Spleen (tissue), 11 donors: ENCODE measurements at regions not wholly inside any gene's neighbourhood (a gene's known extent, or its start where the extent isn't known, plus 50 kb on each side); places are given as distances from the start of the nearest gene placed in this dataset.

Experiments
- DNase-seq: peaks from one replicate; pipeline ENCODE4 v3.0.0-alpha.2; 2020
- H3K27ac ChIP-seq, 8 donors: fragments of 200-600 bp; sonication (generic) in 7 of 8; 1 replicate in 4 of 8; 2 replicates in 4 of 8; pipeline versions ENCODE4 v1.5.0 to v1.8.0; 2016 to 2021; ENCODE audit warnings: inconsistent platforms in 4 of 8, mild to moderate bottlenecking in 4 of 8, moderate library complexity in 1 of 8
- H3K27me3 ChIP-seq, 7 donors: fragments of 200-600 bp; sonication (generic) in 6 of 7; replicated peaks in 1 of 7; 1 replicate in 4 of 7; 2 replicates in 3 of 7; pipeline versions ENCODE4 v1.5.0 to v1.8.0; 2016 to 2021; ENCODE audit warnings: inconsistent platforms in 3 of 7, mild to moderate bottlenecking in 1 of 7
- H3K36me3 ChIP-seq, 6 donors: fragments of 200-600 bp; sonication (generic) in 5 of 6; 1 replicate in 4 of 6; 2 replicates in 2 of 6; pipeline versions ENCODE4 v1.5.0 to v1.8.0; 2016 to 2021; ENCODE audit warnings: inconsistent platforms in 2 of 6
- H3K4me1 ChIP-seq, 6 donors: fragments of 200-600 bp; sonication (generic) in 5 of 6; 1 replicate in 3 of 6; 2 replicates in 3 of 6; pipeline versions ENCODE4 v1.5.0 to v1.8.0; 2016 to 2021; ENCODE audit warnings: inconsistent platforms in 3 of 6
- H3K4me3 ChIP-seq, 8 donors: fragments of 200-600 bp; sonication (generic) in 7 of 8; 1 replicate in 4 of 8; 2 replicates in 4 of 8; pipeline versions ENCODE4 v1.5.0 to v1.8.0; 2016 to 2021; ENCODE audit warnings: inconsistent platforms in 4 of 8, mild to moderate bottlenecking in 4 of 8, moderate library complexity in 2 of 8
- H3K9me3 ChIP-seq, 8 donors: fragments of 200-600 bp; sonication (generic) in 7 of 8; 1 replicate in 4 of 8; 2 replicates in 4 of 8; pipeline versions ENCODE4 v1.5.0 to v1.8.0; 2016 to 2021; ENCODE audit warnings: inconsistent platforms in 4 of 8
- CTCF ChIP-seq, 11 experiments: fragments of 200-600 bp in 7 of 11; fragments of 450-650 bp in 4 of 11; sonication (generic) in 4 of 11; IDR thresholded peaks in 8 of 11; conservative IDR thresholded peaks in 3 of 11; 1 replicate in 7 of 11; 2 replicates in 4 of 11; pipeline versions ENCODE4 v1.4.0 to v1.8.0; 2016 to 2021; ENCODE audit warnings: antibody characterized with exemption in 11 of 11, inconsistent platforms in 4 of 11, mild to moderate bottlenecking in 1 of 11
- POLR2A ChIP-seq, 3 donors: fragments of 450-650 bp; IDR thresholded peaks; one replicate each; pipeline ENCODE4 v1.5.1; 2017; ENCODE audit warnings: antibody characterized with exemption in 3 of 3, mild to moderate bottlenecking in 1 of 3
- POLR2AphosphoS5 ChIP-seq, 3 donors: sonication (generic); formaldehyde crosslinking; IDR thresholded peaks; one replicate each; pipeline ENCODE4 v1.5.1; 2017; ENCODE audit warnings: antibody characterized with exemption in 3 of 3
- WGBS, 5 donors: extraction: QIAGEN DNeasy Blood & Tissue Kit in 3 of 5; methylation state at CpG; one replicate each; pipeline versions ENCODE4 v1.1.5 to v1.1.7; 2013 to 2018; 5-methylcytosine and 5-hydroxymethylcytosine counted together
- intact Hi-C: fragments of 100-400 bp; cut with DNase I; formaldehyde crosslinking; loops from one replicate; pipeline ENCODE4 v1.15.0; 2023; ENCODE audit warnings: low total_unique reads
- donor health status: healthy with polysubstance abuse.
- donor health status: DM: no; HTN: no; CAD: no; lungs with moderate emphysema.
- donor health status: DM: no; HTN: no; CAD: no.
- donor health status: Bipolar disorder and iron deficiency.
- donor health status: healthy.
- donor health status: DM: no; HTN: no; CAD: no.
- donor health status: DM: yes; HTN: yes; CAD: no.

DNA sequence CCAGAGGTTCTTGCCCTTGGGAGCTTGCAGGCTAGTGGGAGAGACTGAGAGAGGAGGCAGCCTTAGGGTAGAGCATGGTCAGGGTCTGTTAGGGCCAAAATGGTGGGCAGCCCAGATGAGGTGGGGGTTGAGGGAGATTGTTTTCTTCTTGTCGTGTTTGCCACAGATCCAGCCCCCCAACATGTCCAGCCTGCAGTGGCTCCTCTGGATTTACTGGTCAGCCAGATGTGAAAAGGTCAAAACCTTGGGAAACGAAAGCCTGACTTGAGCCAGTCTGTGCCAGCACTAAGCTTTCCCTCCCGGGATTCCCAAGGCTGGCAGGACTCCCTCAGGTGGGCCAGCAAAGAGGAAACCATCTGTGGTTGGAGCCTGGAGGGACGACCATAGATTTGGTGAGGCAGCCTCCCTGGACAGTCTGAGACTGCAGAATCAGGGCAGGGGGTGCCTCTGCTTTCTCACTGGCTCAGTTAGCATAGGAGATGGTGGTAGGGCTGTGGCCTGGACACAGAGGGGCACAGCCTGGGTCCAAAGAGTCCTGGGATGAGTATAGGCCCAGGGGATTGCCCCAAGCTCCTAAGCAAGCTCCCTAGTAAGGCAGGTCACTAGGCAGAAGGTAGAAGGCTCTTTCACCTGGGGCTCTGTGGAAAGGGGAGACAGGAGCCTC is 51.2 kb upstream of the PRR23C start:
- no peak for TF ChIP-seq POLR2A (IDR thresholded peaks at IDR 0.05)
- no peak for TF ChIP-seq POLR2AphosphoS5 (IDR thresholded peaks at IDR 0.05)
- no peak for TF ChIP-seq CTCF (IDR thresholded peaks at IDR 0.05 in 8 of 11, conservative IDR thresholded peaks at IDR 0.05 in 3 of 11)
- Histone ChIP-seq H3K27ac (no peak overlapping the region), H3K27me3 (peaks cover 0 to 14% (median 0%) of the 10 kb centered on the region in 7 donors), H3K4me3 (no peak overlapping the region), H3K36me3 (no peaks in the 10 kb centered on the region), H3K4me1 (no peaks in the 10 kb centered on the region), H3K9me3 (peaks cover 0 to 13% (median 4%) of the 10 kb centered on the region in 8 donors)
- no peak for DNase-seq
- intact Hi-C loops = no loop called here
- 57 to 74% (median 64%) methylated on average over 2 to 4 of the region's 4 CpGs for WGBS, 5 donors

DNA sequence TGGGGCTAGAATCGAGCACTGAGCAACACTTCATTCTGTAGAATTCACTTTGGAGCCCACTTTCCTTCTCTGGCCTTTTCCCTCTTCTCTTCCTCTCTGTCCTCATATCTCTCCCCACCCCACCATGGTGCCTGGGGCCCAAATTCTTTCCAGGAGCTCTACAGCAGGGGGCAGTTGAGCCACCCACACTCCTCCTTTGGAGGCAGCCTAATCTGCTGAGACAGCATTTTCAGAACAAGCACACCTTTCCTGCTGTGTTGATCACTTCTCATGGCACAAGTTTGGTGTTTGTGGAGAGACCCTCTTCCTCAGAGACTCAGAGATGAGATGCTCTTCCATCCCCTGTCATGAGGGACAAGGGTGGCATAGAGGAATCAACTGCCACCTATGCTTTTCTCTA is 52.0 kb upstream of the PRR23C start:
- Histone ChIP-seq H3K27ac (no peak overlapping the region), H3K36me3 (no peaks in the 10 kb centered on the region), H3K4me3 (no peak overlapping the region), H3K4me1 (no peaks in the 10 kb centered on the region), H3K27me3 (peaks cover 0 to 13% (median 0%) of the 10 kb centered on the region in 7 donors), H3K9me3 (peaks cover 0 to 13% (median 4%) of the 10 kb centered on the region in 8 donors)
- TF ChIP-seq POLR2AphosphoS5 (IDR thresholded peaks at IDR 0.05) (no peak), POLR2A (IDR thresholded peaks at IDR 0.05) (no peak), CTCF (IDR thresholded peaks at IDR 0.05 in 8 of 11, conservative IDR thresholded peaks at IDR 0.05 in 3 of 11) (no peak)
- DNase-seq = no peak
- intact Hi-C loops = no loop called here
- 48 to 81% (median 65%) methylated on average over 1 of the region's 1 CpG for WGBS, 5 donors

DNA sequence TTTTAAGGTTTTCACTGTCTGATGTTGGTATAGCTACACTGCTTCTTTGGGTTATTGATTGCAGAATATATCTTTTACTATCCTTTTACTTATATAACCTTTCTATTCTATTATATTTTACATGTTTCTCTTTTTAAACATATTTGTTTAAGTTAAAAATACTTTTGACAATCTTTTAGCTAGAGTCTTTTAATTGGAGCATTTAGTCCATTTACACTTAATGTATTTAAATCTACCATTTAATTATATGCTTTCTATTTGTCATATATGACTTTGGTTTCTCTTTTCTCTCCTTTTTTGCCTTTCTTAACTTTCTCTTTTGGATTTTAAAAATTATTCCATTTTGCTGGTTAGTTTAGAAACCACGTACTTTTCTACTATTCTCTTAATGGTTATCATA is 53.7 kb upstream of the PRR23C start:
- H3K36me3 ChIP-seq = no peaks in the 10 kb centered on the region
- peaks cover 0 to 7% (median 0%) of the 10 kb centered on the region in 8 donors for H3K9me3 ChIP-seq
- TF ChIP-seq POLR2AphosphoS5 (IDR thresholded peaks at IDR 0.05) (no peak), POLR2A (IDR thresholded peaks at IDR 0.05) (no peak), CTCF (IDR thresholded peaks at IDR 0.05 in 8 of 11, conservative IDR thresholded peaks at IDR 0.05 in 3 of 11) (no peak)
- DNase-seq = no peak
- H3K4me1 ChIP-seq = no peaks in the 10 kb centered on the region
- H3K4me3 ChIP-seq = no peak overlapping the region
- H3K27me3 ChIP-seq = peaks cover 0 to 22% (median 0%) of the 10 kb centered on the region in 7 donors
- WGBS, 5 donors = 88 to 95% (median 93%) methylated on average over 1 of the region's 1 CpG
- intact Hi-C loops = no loop called here
- no peak overlapping the region for H3K27ac ChIP-seq

GRCh38 chr3:139099968-139100817 is 55.5 kb upstream of the PRR23C start:
- TF ChIP-seq POLR2A (IDR thresholded peaks at IDR 0.05) (no peak), CTCF (IDR thresholded peaks at IDR 0.05 in 8 of 11, conservative IDR thresholded peaks at IDR 0.05 in 3 of 11) (no peak)
- Histone ChIP-seq H3K36me3 (no peaks in the 10 kb centered on the region), H3K27ac (no peak overlapping the region), H3K9me3 (peaks cover 0 to 7% (median 0%) of the 10 kb centered on the region in 8 donors), H3K27me3 (peaks cover 0 to 18% (median 0%) of the 10 kb centered on the region in 7 donors), H3K4me1 (no peaks in the 10 kb centered on the region), H3K4me3 (no peak overlapping the region)
- 67 to 84% (median 78%) methylated on average over 3 to 5 of the region's 5 CpGs for WGBS, 5 donors
- DNase-seq = no peak
- intact Hi-C loops = no loop called here
